Loucy (cell line): ENCODE measurements at regions not wholly inside any gene's neighbourhood (a gene's known extent, or its start where the extent isn't known, plus 50 kb on each side); places are given as distances from the start of the nearest gene placed in this dataset.
"Not testable (repeated sequence)": the region's sequence is repeated elsewhere in the genome, so short reads cannot be mapped to it uniquely, and the experiment has no call there.

Source experiments
- H2AFZ ChIP-seq: fragments of 200-600 bp; sonication (generic); 2 replicates; pipeline ENCODE4 v1.6.0; 2016; ENCODE audit warnings: antibody characterized with exemption, mild to moderate bottlenecking, low read length, moderate library complexity
- H3F3A ChIP-seq: fragments of 200-600 bp; 2 replicates; pipeline ENCODE4 v1.6.0; 2016; ENCODE audit warnings: antibody characterized with exemption, low read depth, mild to moderate bottlenecking
- H3K27me3 ChIP-seq: fragments of 200-600 bp; sonication (generic); 2 replicates; pipeline ENCODE4 v1.6.1; 2014; ENCODE audit warnings: low read length, mild to moderate bottlenecking; ENCODE audit not compliant: insufficient read depth, poor library complexity, severe bottlenecking
- H3K36me3 ChIP-seq: fragments of 200-600 bp; sonication (generic); 2 replicates; pipeline ENCODE4 v1.6.1; 2016; ENCODE audit warnings: low read length; ENCODE audit not compliant: insufficient read depth
- H3K4me1 ChIP-seq: fragments of 200-600 bp; sonication (generic); 2 replicates; pipeline ENCODE4 v1.5.1; 2014; ENCODE audit warnings: low read length, mild to moderate bottlenecking; ENCODE audit not compliant: insufficient read depth, poor library complexity, severe bottlenecking
- H3K4me2 ChIP-seq: fragments of 200-600 bp; sonication (generic); 2 replicates; pipeline ENCODE4 v1.6.0; 2014; ENCODE audit warnings: antibody characterized with exemption, low read length, low read depth, mild to moderate bottlenecking; ENCODE audit not compliant: poor library complexity, severe bottlenecking
- H3K4me3 ChIP-seq: fragments of 200-600 bp; sonication (generic); 2 replicates; pipeline ENCODE4 v1.5.1; 2014; ENCODE audit warnings: low read length, mild to moderate bottlenecking, mixed read lengths; ENCODE audit not compliant: poor library complexity, severe bottlenecking
- H3K79me2 ChIP-seq: fragments of 200-600 bp; sonication (generic); 2 replicates; pipeline ENCODE4 v1.6.1; 2014; ENCODE audit warnings: low read length; ENCODE audit not compliant: insufficient read depth
- H3K9ac ChIP-seq: fragments of 200-600 bp; sonication (generic); 2 replicates; pipeline ENCODE4 v1.6.0; 2014; ENCODE audit warnings: mild to moderate bottlenecking, low read depth, low read length, moderate library complexity; ENCODE audit not compliant: poor library complexity, severe bottlenecking
- H3K9me2 ChIP-seq: fragments of 200-600 bp; sonication (generic); replicated peaks from 2 replicates; pipeline ENCODE4 v1.6.1; 2016; ENCODE audit warnings: low read depth, low read length, mixed read lengths
- H3K9me3 ChIP-seq: fragments of 200-600 bp; sonication (generic); 2 replicates; pipeline ENCODE4 v1.6.1; 2014; ENCODE audit warnings: mild to moderate bottlenecking, antibody characterized with exemption, low read length, low read depth; ENCODE audit not compliant: insufficient read depth
- H4K20me1 ChIP-seq: fragments of 200-600 bp; sonication (generic); 2 replicates; pipeline ENCODE4 v1.6.0; 2014; ENCODE audit warnings: antibody characterized with exemption, low read length, mild to moderate bottlenecking; ENCODE audit not compliant: insufficient read depth, poor library complexity, severe bottlenecking
- CTCF ChIP-seq: fragments of 200-600 bp; sonication (generic); conservative IDR thresholded peaks from 2 replicates; pipeline ENCODE4 v1.5.1; 2014; ENCODE audit warnings: mild to moderate bottlenecking, antibody characterized with exemption, low read length
- EZH2phosphoT487 ChIP-seq: fragments of 200-600 bp; IDR thresholded peaks from 2 replicates; pipeline ENCODE4 v1.6.1; 2018; ENCODE audit warnings: antibody characterized with exemption, mild to moderate bottlenecking, moderate library complexity, borderline replicate concordance

GRCh38 chr5:18607570-18607969 is 973.3 kb downstream of the TAF11L14 start:
- Histone ChIP-seq H3K4me3 (no peak overlapping the region), H3K9me2 (no peaks in the 10 kb centered on the region), H3K9me3 (no peaks in the 10 kb centered on the region), H3K27me3 (no peaks in the 10 kb centered on the region), H3F3A (no peaks in the 10 kb centered on the region), H3K4me2 (no peak overlapping the region), H3K36me3 (no peaks in the 10 kb centered on the region), H3K4me1 (no peaks in the 10 kb centered on the region), H3K79me2 (no peaks in the 10 kb centered on the region), H3K9ac (no peak overlapping the region), H4K20me1 (no peaks in the 10 kb centered on the region), H2AFZ (no peak overlapping the region)
- no peak for TF ChIP-seq CTCF
- TF ChIP-seq EZH2phosphoT487, result no peak

DNA sequence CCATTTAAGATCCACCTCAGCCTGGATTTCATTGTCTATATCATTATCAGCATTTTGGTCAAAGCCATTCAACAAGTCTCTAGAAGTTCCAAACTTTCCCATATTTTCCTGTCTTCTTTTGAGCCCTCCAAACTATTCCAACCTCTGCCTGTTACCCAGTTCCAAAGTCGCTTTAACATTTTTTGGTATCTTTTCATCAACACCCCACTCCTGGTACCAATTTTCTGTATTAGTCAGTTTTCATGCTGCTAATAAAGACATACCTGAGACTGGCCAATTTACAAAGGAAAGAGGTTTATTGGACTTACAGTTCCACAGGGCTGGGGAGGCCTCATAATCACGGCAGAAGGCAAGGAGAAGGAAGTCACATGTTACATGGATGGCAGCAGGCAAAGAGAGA is 982.9 kb downstream of the TAF11L14 start:
- H3K9me3 ChIP-seq, H3F3A ChIP-seq, H3K36me3 ChIP-seq: not testable (repeated sequence)

GRCh38 chr5:18630458-18631045 is 996.3 kb downstream of the TAF11L14 start:
- no peak overlapping the region for H3K4me2 ChIP-seq
- no peaks in the 10 kb centered on the region for H3K27me3 ChIP-seq
- no peaks in the 10 kb centered on the region for H3K36me3 ChIP-seq
- H3K4me3 ChIP-seq, result no peak overlapping the region
- TF ChIP-seq EZH2phosphoT487 (no peak), CTCF (no peak)
- no peaks in the 10 kb centered on the region for H3K79me2 ChIP-seq
- H3F3A ChIP-seq, result no peaks in the 10 kb centered on the region
- H3K9me2 ChIP-seq, result no peaks in the 10 kb centered on the region
- no peak overlapping the region for H2AFZ ChIP-seq
- H3K4me1 ChIP-seq, result no peaks in the 10 kb centered on the region
- no peaks in the 10 kb centered on the region for H4K20me1 ChIP-seq
- no peak overlapping the region for H3K9ac ChIP-seq
- H3K9me3 ChIP-seq, result no peaks in the 10 kb centered on the region

More for the DNA sequence above, 982.9 kb downstream of the TAF11L14 start:
- H3K9ac ChIP-seq, H3K27me3 ChIP-seq, H3K4me1 ChIP-seq, H4K20me1 ChIP-seq, H2AFZ ChIP-seq, H3K4me3 ChIP-seq, H3K79me2 ChIP-seq, H3K4me2 ChIP-seq, H3K9me2 ChIP-seq: not testable (repeated sequence)
